GM12801 (cell line): ENCODE measurements at regions not wholly inside any gene's neighbourhood (a gene's known extent, or its start where the extent isn't known, plus 50 kb on each side); places are given as distances from the start of the nearest gene placed in this dataset.

ENCODE experiments used
- TF ChIP-seq, protein P1 (sequence below): IDR thresholded peaks from one replicate; pipeline ENCODE4 v1.5.1; 2011; ENCODE audit warnings: control low read depth; ENCODE audit not compliant: insufficient read length; ENCODE audit errors: extremely low read depth

DNA sequence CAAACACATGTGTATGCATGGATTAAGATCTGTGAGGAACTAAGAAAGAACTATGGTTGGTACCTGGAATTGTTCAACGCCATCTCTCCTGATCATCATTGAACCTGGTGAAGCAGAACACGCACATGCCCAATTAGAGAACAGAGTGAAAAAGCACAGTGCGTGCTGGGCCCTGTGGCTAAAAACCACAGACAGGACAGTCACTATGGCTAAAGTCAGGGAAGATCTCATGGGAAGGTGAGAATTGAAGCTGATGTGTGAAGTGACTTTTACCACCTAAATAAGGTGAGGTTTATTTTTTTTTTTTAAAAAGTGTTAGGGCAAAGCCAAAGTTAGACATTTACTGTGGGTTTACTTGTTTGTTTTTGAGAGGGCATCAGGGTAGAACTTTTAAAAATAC, 215.0 kb downstream of the SLC38A4 start:
- TF ChIP-seq, protein P1, sequence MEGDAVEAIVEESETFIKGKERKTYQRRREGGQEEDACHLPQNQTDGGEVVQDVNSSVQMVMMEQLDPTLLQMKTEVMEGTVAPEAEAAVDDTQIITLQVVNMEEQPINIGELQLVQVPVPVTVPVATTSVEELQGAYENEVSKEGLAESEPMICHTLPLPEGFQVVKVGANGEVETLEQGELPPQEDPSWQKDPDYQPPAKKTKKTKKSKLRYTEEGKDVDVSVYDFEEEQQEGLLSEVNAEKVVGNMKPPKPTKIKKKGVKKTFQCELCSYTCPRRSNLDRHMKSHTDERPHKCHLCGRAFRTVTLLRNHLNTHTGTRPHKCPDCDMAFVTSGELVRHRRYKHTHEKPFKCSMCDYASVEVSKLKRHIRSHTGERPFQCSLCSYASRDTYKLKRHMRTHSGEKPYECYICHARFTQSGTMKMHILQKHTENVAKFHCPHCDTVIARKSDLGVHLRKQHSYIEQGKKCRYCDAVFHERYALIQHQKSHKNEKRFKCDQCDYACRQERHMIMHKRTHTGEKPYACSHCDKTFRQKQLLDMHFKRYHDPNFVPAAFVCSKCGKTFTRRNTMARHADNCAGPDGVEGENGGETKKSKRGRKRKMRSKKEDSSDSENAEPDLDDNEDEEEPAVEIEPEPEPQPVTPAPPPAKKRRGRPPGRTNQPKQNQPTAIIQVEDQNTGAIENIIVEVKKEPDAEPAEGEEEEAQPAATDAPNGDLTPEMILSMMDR = no peak

GRCh38 chr12:46609674-46610073, 216.1 kb downstream of the SLC38A4 start:
- TF ChIP-seq, protein P1 = no peak

DNA sequence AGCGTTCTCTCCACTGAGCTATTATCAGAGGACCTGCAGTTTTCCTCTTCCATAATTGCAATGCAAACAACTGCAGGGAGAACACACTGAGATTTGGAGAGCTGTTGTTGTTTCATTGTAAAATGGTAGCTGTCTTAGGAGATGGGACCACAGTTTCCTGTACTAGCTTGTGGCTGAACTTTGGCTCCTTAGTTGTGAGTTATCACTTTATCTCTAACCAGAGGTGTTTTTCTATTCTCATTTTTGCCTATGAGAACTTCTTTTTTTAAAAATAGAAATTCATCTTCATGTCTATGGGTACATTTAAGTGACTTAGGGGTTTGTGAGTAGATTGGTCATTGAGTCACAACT, 216.5 kb downstream of the SLC38A4 start:
- TF ChIP-seq, protein P1 = no peak

DNA sequence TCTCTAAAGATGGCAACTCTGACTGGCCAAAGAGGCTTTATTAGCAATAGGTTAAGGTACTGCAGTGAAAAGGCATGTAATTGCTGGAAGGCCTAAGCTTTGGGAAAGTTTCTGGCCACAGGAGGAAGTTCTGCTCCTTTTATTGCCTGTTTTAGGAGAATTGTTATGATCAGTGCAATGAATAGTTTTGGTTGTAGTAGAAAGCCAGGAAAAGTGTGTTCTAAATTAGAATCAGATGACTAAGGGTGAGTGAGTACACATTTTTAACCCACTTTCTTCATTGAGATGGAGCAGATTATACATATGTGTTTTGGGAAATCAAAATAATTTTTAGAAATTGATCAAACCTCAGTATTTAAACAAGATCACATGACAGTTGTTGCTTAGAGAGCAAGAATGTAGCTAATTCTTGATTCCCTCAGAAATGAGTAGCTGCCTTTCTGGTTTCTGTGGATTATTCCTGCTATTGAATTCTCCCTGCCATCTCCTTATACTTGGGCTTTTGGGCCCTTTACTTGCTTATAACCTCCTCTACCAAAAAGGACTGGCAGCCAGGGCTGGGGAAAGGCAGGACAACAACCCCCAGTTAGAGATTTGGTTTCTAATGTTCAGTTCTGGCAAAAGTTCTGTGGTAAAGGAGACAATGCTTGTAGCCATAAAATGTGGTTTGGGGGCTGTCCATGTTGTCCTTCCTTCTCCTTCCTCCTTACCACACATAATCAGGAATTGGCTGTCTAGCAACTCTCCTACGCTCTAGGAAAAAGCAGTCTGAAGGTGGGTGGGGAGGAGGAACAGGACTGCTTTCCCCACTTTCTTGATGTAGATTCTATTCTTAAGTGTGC, 217.1 kb downstream of the SLC38A4 start:
- TF ChIP-seq, protein P1 = no peak

DNA sequence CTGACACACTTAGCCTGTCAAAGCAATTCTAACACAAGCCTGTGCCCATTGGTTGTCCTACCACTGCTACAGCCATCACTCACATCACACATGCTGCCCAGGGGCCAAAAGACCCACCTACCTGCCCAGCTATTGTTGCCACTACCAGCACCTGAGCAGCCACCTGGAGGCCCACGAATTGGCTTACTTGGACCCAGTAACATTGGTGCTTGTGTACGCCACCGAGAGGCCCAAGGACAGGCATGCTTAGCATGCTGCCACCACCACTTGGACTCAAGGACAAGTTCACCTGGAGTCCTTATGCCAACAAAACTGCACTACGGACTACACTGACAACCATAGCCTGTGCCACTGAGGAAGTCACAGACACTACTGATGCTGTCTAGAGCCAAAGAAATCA, 221.1 kb downstream of the SLC38A4 start:
- TF ChIP-seq, protein P1 = no peak

DNA sequence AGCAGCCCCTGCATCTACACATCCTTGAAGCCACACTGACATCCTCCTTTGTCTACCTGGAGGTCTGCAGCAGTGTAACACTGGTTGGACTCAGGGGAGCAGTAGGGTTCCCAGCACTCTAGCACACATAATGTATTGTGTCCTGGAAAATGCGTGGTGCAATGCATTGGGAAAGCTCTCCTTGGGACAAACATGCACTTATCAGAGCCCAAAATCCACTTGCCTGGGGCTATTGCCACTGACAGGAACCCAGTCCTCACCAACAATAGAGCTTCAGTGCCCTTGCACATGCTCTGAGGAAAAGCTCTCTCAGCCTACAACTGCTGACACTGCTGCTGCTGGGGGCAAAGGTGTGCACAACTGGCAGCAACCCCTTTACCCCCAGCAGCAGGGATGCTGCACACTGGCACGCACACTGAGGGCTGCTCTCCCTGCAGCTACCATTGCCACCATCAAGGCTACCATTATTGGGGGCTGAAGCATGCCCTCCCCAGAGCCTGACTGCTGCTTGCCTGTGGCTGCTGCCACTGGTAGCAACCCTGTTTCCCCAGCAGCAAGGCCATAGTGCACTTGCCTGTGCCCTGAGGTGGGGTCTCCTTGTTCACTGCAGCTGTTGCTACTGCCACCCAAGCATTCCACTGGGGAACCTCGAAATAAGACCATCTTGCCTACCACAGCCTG, 221.9 kb downstream of the SLC38A4 start:
- TF ChIP-seq, protein P1 = no peak

DNA sequence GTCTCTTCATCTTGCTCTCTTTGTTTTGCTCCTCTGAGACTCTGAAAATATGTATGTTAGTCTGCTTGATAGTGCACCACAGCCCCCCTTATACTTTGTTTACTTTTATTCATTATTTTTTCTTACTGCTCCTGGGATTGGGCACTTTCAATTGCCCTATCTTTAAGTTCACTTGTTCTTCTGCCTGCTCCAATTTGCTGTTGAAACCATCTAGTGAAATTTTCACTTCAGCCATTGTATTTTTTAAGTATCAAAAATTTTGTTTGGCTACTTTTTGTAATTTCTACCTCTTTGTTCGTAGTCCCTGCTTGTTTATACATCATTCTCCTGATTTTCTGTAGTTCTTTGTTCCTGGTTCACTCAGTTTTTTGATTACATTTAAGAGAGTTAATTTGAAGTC, 223.3 kb downstream of the SLC38A4 start:
- TF ChIP-seq, protein P1 = no peak
